ENCODE measurements at regions not wholly inside any gene's neighbourhood (a gene's known extent, or its start where the extent isn't known, plus 50 kb on each side); places are given as distances from the start of the nearest gene placed in this dataset.

DNA sequence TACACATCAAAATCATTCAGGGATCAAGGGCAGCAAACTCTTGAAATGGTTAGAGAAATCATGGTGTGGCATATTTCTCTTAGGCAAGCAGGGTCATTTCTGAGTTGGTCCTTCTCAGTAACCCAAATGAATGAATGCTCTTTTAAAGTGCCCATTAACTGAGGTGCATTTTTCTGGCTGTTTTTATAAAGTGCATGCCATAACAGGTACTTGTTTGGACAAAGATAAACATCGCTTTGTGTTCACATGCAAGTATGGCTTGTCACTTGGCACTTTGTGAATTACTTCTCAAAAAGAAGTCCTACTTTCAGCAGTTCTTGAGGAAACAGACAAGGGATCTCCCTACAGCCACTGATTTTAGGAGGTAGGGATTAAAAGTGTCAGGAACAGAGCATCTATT is 64.8 kb upstream of the IFNE start:
- TF ChIP-seq CTCF (IDR thresholded peaks at IDR 0.05) (no peak), POLR2A (IDR thresholded peaks at IDR 0.05) (no peak), EP300 (IDR thresholded peaks at IDR 0.05) (no peak), POLR2AphosphoS5 (IDR thresholded peaks at IDR 0.05) (no peak)
- peaks cover 0 to 4% (median 0%) of the 10 kb centered on the region in 3 donors for H3K9me3 ChIP-seq
- no peak overlapping the region for H3K27ac ChIP-seq
- WGBS, 2 donors (ENCODE audit: low coverage in 1 of 2) = 70 to 100% methylated on average over 1 of the region's 1 CpG
- no peak for ATAC-seq
- H3K36me3 ChIP-seq = no peaks in the 10 kb centered on the region
- H3K4me1 ChIP-seq = peaks cover 0 to 9% (median 0%) of the 10 kb centered on the region in 3 donors
- no peak overlapping the region for H3K4me3 ChIP-seq
- H3K27me3 ChIP-seq = no peaks in the 10 kb centered on the region

- H3K36me3 ChIP-seq = no peaks in the 10 kb centered on the region
- H3K9me3 ChIP-seq = peaks cover 0 to 1% (median 0%) of the 10 kb centered on the region in 3 donors
- ATAC-seq = no peak
- 12 to 19% methylated on average over 5 to 9 of the region's 9 CpGs for WGBS, 2 donors (ENCODE audit: low coverage in 1 of 2)
- no peak overlapping the region for H3K4me3 ChIP-seq
- peaks cover 0 to 9% (median 0%) of the 10 kb centered on the region in 3 donors for H3K4me1 ChIP-seq
- H3K27ac ChIP-seq = no peak overlapping the region
- TF ChIP-seq CTCF (IDR thresholded peaks at IDR 0.05) = no peak
- no peak for TF ChIP-seq EP300 (IDR thresholded peaks at IDR 0.05)
- no peak for TF ChIP-seq POLR2A (IDR thresholded peaks at IDR 0.05)
- no peak for TF ChIP-seq POLR2AphosphoS5 (IDR thresholded peaks at IDR 0.05)
- H3K27me3 ChIP-seq = peaks cover 12% of the 10 kb centered on the region
Observed at GRCh38 chr9:21549251-21549765, 67.2 kb upstream of the IFNE start.

DNA sequence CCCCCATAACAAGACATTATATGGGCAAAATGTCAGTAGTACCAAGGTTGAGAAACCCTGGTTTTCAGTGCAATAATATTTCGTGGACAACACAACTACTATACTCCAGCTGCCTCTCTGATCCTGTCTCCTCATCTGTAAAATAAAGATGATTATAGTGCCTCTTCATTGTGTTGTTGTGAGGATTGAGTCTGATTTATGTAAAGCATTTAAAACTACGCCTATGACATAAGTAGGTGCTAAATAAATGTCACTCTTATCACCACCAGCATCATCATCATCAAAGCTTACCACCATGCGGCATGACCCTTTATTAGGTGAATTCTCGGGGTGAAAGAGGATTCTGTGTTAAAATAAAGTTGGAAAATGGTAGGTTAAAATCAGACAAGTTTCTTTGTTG is 67.8 kb upstream of the IFNE start:
- Histone ChIP-seq H3K4me3 (no peak overlapping the region), H3K9me3 (no peaks in the 10 kb centered on the region)

DNA sequence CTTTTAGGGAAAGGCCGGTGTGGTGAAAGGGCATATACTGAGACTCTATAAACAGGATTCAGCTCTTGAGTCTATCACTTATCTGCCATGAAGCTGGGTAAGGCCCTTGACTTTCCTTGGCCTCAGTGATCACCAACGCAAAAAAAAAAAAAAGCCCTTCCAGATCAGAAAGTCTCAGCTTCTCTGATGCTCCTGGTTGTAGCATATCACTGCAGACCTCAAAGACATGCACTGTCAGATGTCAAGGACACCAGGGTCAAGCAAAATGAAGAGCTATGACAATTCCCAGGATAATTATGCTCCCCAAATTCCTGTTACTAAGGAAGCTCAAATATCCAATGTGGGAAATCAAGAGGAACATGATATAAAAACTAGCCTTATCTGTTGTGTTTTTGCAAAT is 68.3 kb upstream of the IFNE start:
- Histone ChIP-seq H3K27ac (no peak overlapping the region), H3K4me3 (no peak overlapping the region), H3K36me3 (no peaks in the 10 kb centered on the region), H3K4me1 (peaks cover 0 to 9% (median 0%) of the 10 kb centered on the region in 3 donors), H3K27me3 (peaks cover 17% of the 10 kb centered on the region), H3K9me3 (no peaks in the 10 kb centered on the region)
- no peak for ATAC-seq
- WGBS, 2 donors (ENCODE audit: low coverage in 1 of 2) = 100% methylated on average over 1 to 2 of the region's 2 CpGs
- TF ChIP-seq CTCF (IDR thresholded peaks at IDR 0.05) = no peak

More for the DNA sequence above, 67.8 kb upstream of the IFNE start:
- no peak for ATAC-seq
- no peak for TF ChIP-seq CTCF (IDR thresholded peaks at IDR 0.05)
- no peak for TF ChIP-seq POLR2A (IDR thresholded peaks at IDR 0.05)
- no peak for TF ChIP-seq POLR2AphosphoS5 (IDR thresholded peaks at IDR 0.05)
- no peak for TF ChIP-seq EP300 (IDR thresholded peaks at IDR 0.05)
- no peaks in the 10 kb centered on the region for H3K36me3 ChIP-seq
- no peak overlapping the region for H3K27ac ChIP-seq
- H3K27me3 ChIP-seq = peaks cover 12% of the 10 kb centered on the region
- peaks cover 0 to 9% (median 0%) of the 10 kb centered on the region in 3 donors for H3K4me1 ChIP-seq
- WGBS, 2 donors (ENCODE audit: low coverage in 1 of 2) = 75 to 77% methylated on average over 4 of the region's 4 CpGs

GRCh38 chr9:21551401-21551800 is 69.3 kb upstream of the IFNE start:
- Histone ChIP-seq H3K27ac (no peak overlapping the region), H3K4me1 (peaks cover 0 to 9% (median 0%) of the 10 kb centered on the region in 3 donors), H3K9me3 (no peaks in the 10 kb centered on the region), H3K4me3 (no peak overlapping the region), H3K27me3 (peaks cover 28% of the 10 kb centered on the region), H3K36me3 (no peaks in the 10 kb centered on the region)
- no peak for ATAC-seq
- WGBS, 2 donors (ENCODE audit: low coverage in 1 of 2) = 61 to 85% methylated on average over 2 of the region's 2 CpGs
- TF ChIP-seq CTCF (IDR thresholded peaks at IDR 0.05) (no peak), POLR2A (IDR thresholded peaks at IDR 0.05) (no peak), POLR2AphosphoS5 (IDR thresholded peaks at IDR 0.05) (no peak), EP300 (IDR thresholded peaks at IDR 0.05) (no peak)

Data from gastroesophageal sphincter (tissue), 4 donors.